ENCODE measurements at regions not wholly inside any gene's neighbourhood (a gene's known extent, or its start where the extent isn't known, plus 50 kb on each side); places are given as distances from the start of the nearest gene placed in this dataset.
"Not testable (repeated sequence)": the region's sequence is repeated elsewhere in the genome, so short reads cannot be mapped to it uniquely, and the experiment has no call there.

DNA sequence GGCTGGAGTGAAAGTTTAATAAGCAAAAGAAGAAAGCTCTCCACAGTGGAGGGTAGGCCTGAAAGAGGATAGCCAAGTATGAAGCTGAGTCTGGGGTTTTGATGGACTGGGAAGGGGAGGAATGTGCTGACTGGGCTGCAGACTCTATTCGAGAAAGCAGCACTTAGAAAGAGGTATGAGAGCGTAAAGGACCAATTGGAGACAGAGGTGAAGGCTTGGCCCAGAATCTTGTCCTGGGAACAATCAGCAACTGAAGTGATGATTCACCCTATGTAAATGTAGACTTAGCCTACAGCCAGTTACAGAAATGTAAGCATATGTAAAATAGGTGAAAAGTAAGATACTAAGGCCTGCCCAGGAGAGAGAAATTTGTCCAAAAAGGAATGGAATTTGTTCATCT is 111.2 kb upstream of the HSFY2 start:
- Mint-ChIP-seq H3K36me3 (ENCODE audit: low read depth) (no peaks in the 10 kb centered on the region), H3K27me3 (ENCODE audit: insufficient read depth) (no peaks in the 10 kb centered on the region), H3K9me3 (no peaks in the 10 kb centered on the region), H3K4me3 (no peak overlapping the region), H3K27ac (no peak overlapping the region), H3K4me1 (ENCODE audit: low read depth) (no peaks in the 10 kb centered on the region)
- DNase-seq (ENCODE audit: low spot score): no peak
- intact Hi-C loops (cut with micrococcal nuclease): no loop called here

DNA sequence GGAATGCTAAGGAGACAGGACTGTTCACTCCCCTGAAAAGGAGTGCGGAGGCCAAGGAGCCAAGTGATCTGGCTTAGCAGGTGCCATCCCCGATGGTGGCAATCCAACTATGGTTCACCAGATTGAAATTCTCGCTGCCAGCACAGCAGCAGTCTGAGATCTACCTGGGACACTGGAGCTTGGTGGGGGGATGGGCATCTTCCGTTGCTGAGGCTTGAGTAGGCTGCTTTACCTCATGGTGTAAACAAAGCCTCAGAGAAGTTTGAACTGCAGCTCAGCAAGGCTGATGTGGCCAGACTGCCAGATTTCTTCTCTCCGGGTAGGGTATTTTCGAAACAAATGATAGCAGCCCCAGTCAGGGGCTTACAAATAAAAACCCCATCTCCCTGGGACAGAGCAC is 95.6 kb upstream of the HSFY2 start:
- H3K4me3 Mint-ChIP-seq; H3K27ac Mint-ChIP-seq; H3K27me3 Mint-ChIP-seq (ENCODE audit: insufficient read depth); H3K4me1 Mint-ChIP-seq (ENCODE audit: low read depth); H3K9me3 Mint-ChIP-seq; H3K36me3 Mint-ChIP-seq (ENCODE audit: low read depth); DNase-seq (ENCODE audit: low spot score); intact Hi-C loops (cut with micrococcal nuclease): not testable (repeated sequence)

DNA sequence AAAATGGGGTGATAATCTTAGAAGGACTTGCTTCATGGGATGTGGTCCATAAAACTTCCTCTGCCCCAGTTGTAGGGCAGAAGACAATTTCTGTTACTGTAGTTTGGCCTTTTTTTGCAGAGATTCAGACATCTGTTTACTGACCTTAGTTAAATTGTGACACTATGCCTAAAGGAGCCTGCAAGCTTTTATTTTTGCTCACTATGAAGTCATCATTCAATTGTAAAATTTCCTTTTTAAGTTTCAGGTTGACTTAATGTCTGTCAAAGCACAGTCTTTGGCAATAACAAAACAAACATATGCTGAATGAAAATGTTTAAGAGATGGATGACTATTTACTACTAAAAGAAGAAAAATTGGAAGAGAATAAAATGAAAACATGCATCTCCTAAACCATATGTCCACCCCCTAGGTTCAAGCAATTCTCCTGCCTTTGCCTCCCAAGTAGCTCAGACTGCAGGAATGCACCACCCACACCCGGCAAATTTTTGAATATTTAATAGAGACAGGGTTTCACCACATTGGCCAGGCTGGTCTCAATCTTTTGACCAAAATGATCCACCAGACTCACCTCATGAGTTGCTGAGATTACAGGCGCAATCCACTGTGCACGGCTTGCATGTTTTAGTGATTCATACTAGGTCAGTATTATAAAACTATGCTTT is 93.5 kb upstream of the HSFY2 start:
- intact Hi-C loops (cut with micrococcal nuclease); H3K36me3 Mint-ChIP-seq (ENCODE audit: low read depth); DNase-seq (ENCODE audit: low spot score); H3K27ac Mint-ChIP-seq; H3K9me3 Mint-ChIP-seq; H3K27me3 Mint-ChIP-seq (ENCODE audit: insufficient read depth); H3K4me1 Mint-ChIP-seq (ENCODE audit: low read depth); H3K4me3 Mint-ChIP-seq: not testable (repeated sequence)

DNA sequence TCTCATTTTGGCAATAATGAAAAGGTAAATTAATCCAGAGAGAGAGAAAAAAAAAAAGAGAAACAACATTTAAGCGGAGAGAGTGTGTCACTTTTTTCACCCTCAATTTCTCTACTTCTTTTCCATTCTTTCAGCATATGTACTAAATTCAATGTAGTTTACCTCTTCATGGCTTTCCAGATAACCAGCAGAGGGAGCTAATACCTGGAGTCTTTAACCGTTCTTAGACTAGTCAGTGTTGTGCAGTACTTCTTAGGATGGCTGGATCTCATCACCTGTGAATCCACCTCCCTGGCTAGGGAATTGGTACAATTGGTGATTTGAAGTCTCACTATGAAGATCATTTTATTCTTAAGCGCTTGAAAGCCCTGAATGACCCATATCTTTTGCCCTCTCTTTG is 87.3 kb upstream of the HSFY2 start:
- H3K4me3 Mint-ChIP-seq; DNase-seq (ENCODE audit: low spot score); H3K27me3 Mint-ChIP-seq (ENCODE audit: insufficient read depth): not testable (repeated sequence)

DNA sequence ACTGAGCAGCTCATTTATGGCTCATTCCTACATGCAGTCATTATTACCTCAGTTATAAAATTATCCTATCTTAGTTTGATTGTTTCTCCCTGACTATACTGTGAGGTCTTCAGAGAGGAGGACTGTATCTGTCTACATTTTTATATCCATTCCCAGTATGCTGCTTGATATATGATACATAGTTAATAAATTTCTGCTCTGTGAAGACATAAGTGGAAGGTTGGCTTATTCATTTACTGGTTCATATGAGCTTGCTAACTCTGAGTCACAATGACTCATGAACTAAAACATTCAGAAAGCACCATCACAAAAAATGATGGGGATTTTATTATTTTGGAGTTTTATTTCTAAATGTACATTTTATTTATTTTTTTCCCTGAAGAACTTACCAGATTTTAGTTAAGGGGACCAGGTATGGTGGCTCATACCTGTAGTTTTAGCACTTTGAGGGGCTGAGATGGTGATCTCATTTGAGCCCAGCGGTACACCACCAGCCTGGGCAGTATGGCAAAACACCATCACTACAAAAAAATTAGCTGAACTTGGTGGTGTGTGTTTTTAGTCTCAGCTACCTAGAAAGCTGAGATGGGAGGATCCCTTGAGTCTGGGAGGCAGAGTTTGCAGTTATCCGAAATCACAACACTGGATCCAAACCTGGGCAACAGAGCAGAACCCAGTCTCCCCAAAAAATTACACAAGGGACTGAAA is 85.1 kb upstream of the HSFY2 start:
- H3K4me1 Mint-ChIP-seq (ENCODE audit: low read depth); H3K4me3 Mint-ChIP-seq; H3K27ac Mint-ChIP-seq; H3K9me3 Mint-ChIP-seq; H3K27me3 Mint-ChIP-seq (ENCODE audit: insufficient read depth); DNase-seq (ENCODE audit: low spot score); intact Hi-C loops (cut with micrococcal nuclease); H3K36me3 Mint-ChIP-seq (ENCODE audit: low read depth): not testable (repeated sequence)

More for the DNA sequence above, 87.3 kb upstream of the HSFY2 start:
- H3K36me3 Mint-ChIP-seq (ENCODE audit: low read depth); H3K27ac Mint-ChIP-seq; intact Hi-C loops (cut with micrococcal nuclease); H3K4me1 Mint-ChIP-seq (ENCODE audit: low read depth); H3K9me3 Mint-ChIP-seq: not testable (repeated sequence)

DNA sequence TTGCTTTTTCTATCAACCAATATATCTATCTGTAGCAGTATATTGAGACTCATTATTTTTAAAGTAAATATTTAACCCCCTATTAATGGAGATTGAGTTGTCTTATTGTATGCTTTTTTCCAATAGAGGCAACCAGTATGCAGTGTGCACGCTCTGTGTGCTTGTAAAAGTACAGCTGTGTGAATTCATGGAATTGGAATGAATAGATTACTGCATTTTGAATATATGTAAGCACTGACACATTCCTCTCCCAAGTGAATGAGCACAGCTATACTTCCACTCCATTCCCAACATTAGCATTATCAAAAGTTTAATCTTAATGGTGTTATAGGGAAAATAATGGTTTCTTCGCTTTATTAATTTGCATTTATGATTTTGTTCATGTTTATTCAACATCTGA is 81.6 kb upstream of the HSFY2 start:
- H3K4me1 Mint-ChIP-seq (ENCODE audit: low read depth); H3K27ac Mint-ChIP-seq; H3K4me3 Mint-ChIP-seq; intact Hi-C loops (cut with micrococcal nuclease); H3K36me3 Mint-ChIP-seq (ENCODE audit: low read depth); H3K9me3 Mint-ChIP-seq; H3K27me3 Mint-ChIP-seq (ENCODE audit: insufficient read depth); DNase-seq (ENCODE audit: low spot score): not testable (repeated sequence)

DNA sequence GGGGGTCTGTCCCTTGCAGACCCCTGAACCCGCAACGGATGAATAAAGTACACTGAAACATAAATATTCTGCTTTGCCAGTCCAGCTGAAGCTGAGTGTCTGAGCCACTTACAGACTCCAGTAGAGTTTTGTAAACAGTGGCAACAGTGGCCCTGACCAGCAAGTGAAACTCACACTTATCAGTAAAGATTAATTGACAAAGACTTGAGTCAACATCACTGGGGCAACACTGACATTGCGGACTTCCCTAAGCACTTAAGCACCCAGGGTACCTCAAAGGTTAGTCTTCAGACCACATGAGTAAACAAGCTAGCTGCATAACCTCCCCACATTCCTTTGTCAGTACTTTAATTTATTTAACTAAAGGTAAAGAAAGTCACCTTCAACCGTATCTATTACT is 79.8 kb upstream of the HSFY2 start:
- H3K27ac Mint-ChIP-seq; H3K4me1 Mint-ChIP-seq (ENCODE audit: low read depth); H3K36me3 Mint-ChIP-seq (ENCODE audit: low read depth); intact Hi-C loops (cut with micrococcal nuclease); DNase-seq (ENCODE audit: low spot score); H3K4me3 Mint-ChIP-seq; H3K9me3 Mint-ChIP-seq; H3K27me3 Mint-ChIP-seq (ENCODE audit: insufficient read depth): not testable (repeated sequence)

DNA sequence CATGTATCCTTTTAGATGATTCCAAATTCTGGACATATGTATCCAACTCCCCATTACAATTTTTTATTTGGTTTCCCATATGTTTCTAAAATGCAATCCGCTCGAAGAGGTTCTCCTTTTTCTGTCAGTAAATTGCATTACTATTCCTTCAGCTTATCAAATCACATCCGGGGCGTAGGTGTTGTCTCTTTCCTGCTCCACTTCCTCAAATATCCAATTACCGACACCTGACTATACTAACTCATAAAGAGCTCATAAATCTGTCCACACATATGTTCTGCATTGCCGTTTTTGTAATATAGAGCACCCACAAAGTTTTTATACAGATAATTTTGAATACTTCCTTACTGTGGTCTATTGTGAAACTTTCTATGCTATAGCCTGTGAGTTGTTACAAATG is 63.1 kb upstream of the HSFY2 start:
- DNase-seq (ENCODE audit: low spot score); H3K9me3 Mint-ChIP-seq; H3K4me3 Mint-ChIP-seq; H3K4me1 Mint-ChIP-seq (ENCODE audit: low read depth); H3K27me3 Mint-ChIP-seq (ENCODE audit: insufficient read depth); intact Hi-C loops (cut with micrococcal nuclease); H3K36me3 Mint-ChIP-seq (ENCODE audit: low read depth); H3K27ac Mint-ChIP-seq: not testable (repeated sequence)

Measured in activated T-helper 1 cell treated with anti-CD3 and anti-CD28 coated beads, Interleukin-12 subunit alpha, Interleukin-12 subunit beta, Interleukin-2, Interleukin-4 antibody, amounts not matched to agents 30 ng/mL and 10 ng/mL and 1 ng/mL, durations not matched to agents 14 hours and 24 hours and 36 hours (primary cell).